ENCODE measurements at regions not wholly inside any gene's neighbourhood (a gene's known extent, or its start where the extent isn't known, plus 50 kb on each side); places are given as distances from the start of the nearest gene placed in this dataset.

- Histone ChIP-seq H4K20me1 (ENCODE audit: insufficient read depth, low read length) (no peaks in the 10 kb centered on the region), H3K4me3 (ENCODE audit: low read length) (no peak overlapping the region), H3K9ac (ENCODE audit: low read length) (no peak overlapping the region), H3K27ac (ENCODE audit: low read length) (no peak overlapping the region), H3K27me3 (ENCODE audit: low read depth, low read length) (0 out of 2 replicates have a peak, but pooled peaks cover 3% of the 10 kb centered on the region), H3K79me2 (ENCODE audit: low read length) (no peaks in the 10 kb centered on the region), H3K9me3 (ENCODE audit: insufficient read depth, low read length) (no peaks in the 10 kb centered on the region), H3K36me3 (replicated peaks; ENCODE audit: low read depth, low read length) (no peaks in the 10 kb centered on the region), H3K4me1 (ENCODE audit: low read length) (no peaks in the 10 kb centered on the region), H3K4me2 (ENCODE audit: low read length) (no peak overlapping the region), H2AFZ (ENCODE audit: low read depth, low read length) (no peak overlapping the region)
- TF ChIP-seq CTCF (IDR thresholded peaks at IDR 0.05; ENCODE audit: low read depth, low read length) (no peak), EZH2phosphoT487 (IDR thresholded peaks at IDR 0.05; ENCODE audit: low read depth) (no peak)
These were observed 501.4 kb upstream of the DAB1 start for GRCh38 chr1:57925226-57925625.

GRCh38 chr1:57922130-57922529 is 498.3 kb upstream of the DAB1 start:
- Histone ChIP-seq H3K9ac (ENCODE audit: low read length) (no peak overlapping the region), H3K4me1 (ENCODE audit: low read length) (no peaks in the 10 kb centered on the region), H3K4me3 (ENCODE audit: low read length) (no peak overlapping the region), H3K27ac (ENCODE audit: low read length) (no peak overlapping the region), H3K27me3 (ENCODE audit: low read depth, low read length) (0 out of 2 replicates have a peak, but pooled peaks cover 3% of the 10 kb centered on the region), H3K4me2 (ENCODE audit: low read length) (no peak overlapping the region), H3K79me2 (ENCODE audit: low read length) (no peaks in the 10 kb centered on the region), H4K20me1 (ENCODE audit: insufficient read depth, low read length) (no peaks in the 10 kb centered on the region), H2AFZ (ENCODE audit: low read depth, low read length) (no peak overlapping the region), H3K9me3 (ENCODE audit: insufficient read depth, low read length) (no peaks in the 10 kb centered on the region), H3K36me3 (replicated peaks; ENCODE audit: low read depth, low read length) (no peaks in the 10 kb centered on the region)
- no peak for TF ChIP-seq CTCF (IDR thresholded peaks at IDR 0.05; ENCODE audit: low read depth, low read length)
- no peak for TF ChIP-seq EZH2phosphoT487 (IDR thresholded peaks at IDR 0.05; ENCODE audit: low read depth)

- H3K79me2 ChIP-seq (ENCODE audit: low read length) = no peaks in the 10 kb centered on the region
- no peaks in the 10 kb centered on the region for H3K36me3 ChIP-seq (replicated peaks; ENCODE audit: low read depth, low read length)
- no peak overlapping the region for H3K27ac ChIP-seq (ENCODE audit: low read length)
These were observed 492.2 kb upstream of the DAB1 start for GRCh38 chr1:57916041-57916440.

GRCh38 chr1:57911427-57911826 is 487.6 kb upstream of the DAB1 start:
- Histone ChIP-seq H2AFZ (ENCODE audit: low read depth, low read length) (no peak overlapping the region), H3K27ac (ENCODE audit: low read length) (no peak overlapping the region), H3K4me1 (ENCODE audit: low read length) (no peaks in the 10 kb centered on the region), H3K36me3 (replicated peaks; ENCODE audit: low read depth, low read length) (no peaks in the 10 kb centered on the region), H3K9me3 (ENCODE audit: insufficient read depth, low read length) (no peaks in the 10 kb centered on the region), H3K27me3 (ENCODE audit: low read depth, low read length) (no peaks in the 10 kb centered on the region), H3K9ac (ENCODE audit: low read length) (no peak overlapping the region), H3K79me2 (ENCODE audit: low read length) (no peaks in the 10 kb centered on the region), H3K4me3 (ENCODE audit: low read length) (no peak overlapping the region), H3K4me2 (ENCODE audit: low read length) (no peak overlapping the region), H4K20me1 (ENCODE audit: insufficient read depth, low read length) (no peaks in the 10 kb centered on the region)
- TF ChIP-seq EZH2phosphoT487 (IDR thresholded peaks at IDR 0.05; ENCODE audit: low read depth) (no peak), CTCF (IDR thresholded peaks at IDR 0.05; ENCODE audit: low read depth, low read length) (no peak)

More at GRCh38 chr1:57916041-57916440, 492.2 kb upstream of the DAB1 start:
- Histone ChIP-seq H3K9me3 (ENCODE audit: insufficient read depth, low read length) (no peaks in the 10 kb centered on the region), H4K20me1 (ENCODE audit: insufficient read depth, low read length) (no peaks in the 10 kb centered on the region), H2AFZ (ENCODE audit: low read depth, low read length) (no peak overlapping the region), H3K4me3 (ENCODE audit: low read length) (no peak overlapping the region), H3K27me3 (ENCODE audit: low read depth, low read length) (no peaks in the 10 kb centered on the region), H3K4me1 (ENCODE audit: low read length) (no peaks in the 10 kb centered on the region), H3K9ac (ENCODE audit: low read length) (no peak overlapping the region), H3K4me2 (ENCODE audit: low read length) (no peak overlapping the region)
- no peak for TF ChIP-seq CTCF (IDR thresholded peaks at IDR 0.05; ENCODE audit: low read depth, low read length)
- TF ChIP-seq EZH2phosphoT487 (IDR thresholded peaks at IDR 0.05; ENCODE audit: low read depth) = no peak
